GM12872 (cell line): ENCODE measurements at regions not wholly inside any gene's neighbourhood (a gene's known extent, or its start where the extent isn't known, plus 50 kb on each side); places are given as distances from the start of the nearest gene placed in this dataset.

Experiments used
- TF ChIP-seq, protein P1 (sequence below): IDR thresholded peaks from 3 replicates; pipeline ENCODE4 v1.5.1; 2011; ENCODE audit warnings: low read depth, mild to moderate bottlenecking, low read length, moderate library complexity; ENCODE audit not compliant: insufficient read depth

DNA sequence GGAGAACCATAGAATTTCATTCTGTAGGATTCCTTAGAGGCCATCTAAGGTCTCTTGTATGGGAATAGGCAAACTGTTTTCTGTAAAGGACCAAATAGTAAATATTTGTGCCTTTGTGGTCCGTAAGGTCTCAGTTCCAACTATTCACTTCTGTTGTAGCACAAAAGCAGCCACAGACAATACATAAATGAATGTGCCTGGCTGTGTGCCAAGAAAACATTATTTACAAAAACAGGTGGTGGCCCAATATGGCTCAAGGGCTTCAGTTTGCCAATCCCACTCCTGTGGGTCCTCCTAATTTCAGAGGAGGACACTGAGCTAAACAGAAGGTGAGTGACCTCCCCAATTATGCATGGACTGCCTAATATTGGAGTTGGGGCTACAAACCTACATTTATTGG lies 67.6 kb upstream of the EDEM3 start:
- TF ChIP-seq, protein P1, sequence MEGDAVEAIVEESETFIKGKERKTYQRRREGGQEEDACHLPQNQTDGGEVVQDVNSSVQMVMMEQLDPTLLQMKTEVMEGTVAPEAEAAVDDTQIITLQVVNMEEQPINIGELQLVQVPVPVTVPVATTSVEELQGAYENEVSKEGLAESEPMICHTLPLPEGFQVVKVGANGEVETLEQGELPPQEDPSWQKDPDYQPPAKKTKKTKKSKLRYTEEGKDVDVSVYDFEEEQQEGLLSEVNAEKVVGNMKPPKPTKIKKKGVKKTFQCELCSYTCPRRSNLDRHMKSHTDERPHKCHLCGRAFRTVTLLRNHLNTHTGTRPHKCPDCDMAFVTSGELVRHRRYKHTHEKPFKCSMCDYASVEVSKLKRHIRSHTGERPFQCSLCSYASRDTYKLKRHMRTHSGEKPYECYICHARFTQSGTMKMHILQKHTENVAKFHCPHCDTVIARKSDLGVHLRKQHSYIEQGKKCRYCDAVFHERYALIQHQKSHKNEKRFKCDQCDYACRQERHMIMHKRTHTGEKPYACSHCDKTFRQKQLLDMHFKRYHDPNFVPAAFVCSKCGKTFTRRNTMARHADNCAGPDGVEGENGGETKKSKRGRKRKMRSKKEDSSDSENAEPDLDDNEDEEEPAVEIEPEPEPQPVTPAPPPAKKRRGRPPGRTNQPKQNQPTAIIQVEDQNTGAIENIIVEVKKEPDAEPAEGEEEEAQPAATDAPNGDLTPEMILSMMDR = no peak

DNA sequence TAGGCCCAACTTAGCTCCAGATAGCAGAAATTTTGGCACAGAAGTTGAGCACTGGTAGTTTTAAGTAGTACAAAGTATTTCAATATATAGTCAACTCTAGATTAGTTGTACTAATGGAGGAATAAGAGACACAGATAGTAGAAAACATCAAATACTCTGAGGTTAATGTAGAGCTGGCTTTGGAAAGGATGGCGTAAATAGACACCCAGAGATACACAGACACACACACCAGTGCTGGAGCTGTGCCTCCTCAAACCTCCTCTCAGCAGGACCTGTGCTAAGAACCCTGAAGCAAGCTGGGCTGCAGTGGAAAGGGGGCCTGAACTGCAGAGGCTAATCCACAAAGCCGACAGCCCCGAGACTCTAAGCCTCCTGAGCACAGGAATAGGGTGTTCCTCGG lies 67.0 kb upstream of the EDEM3 start:
- TF ChIP-seq, protein P1 = no peak

DNA sequence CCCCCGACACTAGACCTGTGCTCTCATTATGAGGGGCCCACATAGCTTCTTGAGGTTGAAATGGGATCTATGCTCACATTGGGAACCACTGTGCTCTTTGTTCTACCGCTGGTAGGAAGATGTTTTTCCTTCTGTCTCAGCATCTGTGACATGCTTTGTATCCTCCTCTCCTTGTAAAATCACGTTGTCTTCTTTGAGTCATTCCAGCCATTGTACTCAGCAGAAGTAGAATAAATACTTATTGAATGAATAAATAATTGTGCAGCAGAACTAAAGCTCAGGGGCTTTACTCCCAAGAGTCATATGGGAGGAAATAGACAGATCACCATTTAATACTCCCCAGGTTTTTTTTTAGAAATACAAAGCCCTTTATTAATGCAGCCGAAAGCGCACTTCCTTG lies 66.3 kb upstream of the EDEM3 start:
- TF ChIP-seq, protein P1 = no peak

DNA sequence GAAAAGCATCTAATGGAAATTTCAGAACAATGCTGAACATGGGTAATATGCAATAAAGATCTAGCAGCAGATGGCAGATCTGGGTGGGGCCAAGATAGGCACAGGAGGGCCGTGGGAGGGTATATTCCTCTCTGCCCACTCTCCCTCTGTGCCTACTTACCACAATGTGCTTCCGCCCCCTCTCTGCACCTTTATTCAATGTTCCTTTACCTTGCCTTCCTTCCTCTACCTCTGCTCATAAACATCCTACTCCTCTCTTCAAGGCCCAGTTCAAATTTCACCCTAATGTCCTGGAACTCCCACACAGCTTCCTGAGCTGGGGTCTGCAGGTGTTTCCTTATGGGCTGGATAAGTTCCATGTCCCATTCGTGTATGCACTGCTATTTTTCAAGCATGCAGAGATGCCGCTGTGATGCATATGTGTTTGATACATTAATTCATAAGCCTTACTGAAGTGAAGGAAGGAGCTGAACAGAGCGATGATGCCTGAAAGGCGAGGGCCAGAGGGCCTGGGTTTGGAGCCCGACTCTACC lies 65.6 kb upstream of the EDEM3 start:
- TF ChIP-seq, protein P1 = no peak

DNA sequence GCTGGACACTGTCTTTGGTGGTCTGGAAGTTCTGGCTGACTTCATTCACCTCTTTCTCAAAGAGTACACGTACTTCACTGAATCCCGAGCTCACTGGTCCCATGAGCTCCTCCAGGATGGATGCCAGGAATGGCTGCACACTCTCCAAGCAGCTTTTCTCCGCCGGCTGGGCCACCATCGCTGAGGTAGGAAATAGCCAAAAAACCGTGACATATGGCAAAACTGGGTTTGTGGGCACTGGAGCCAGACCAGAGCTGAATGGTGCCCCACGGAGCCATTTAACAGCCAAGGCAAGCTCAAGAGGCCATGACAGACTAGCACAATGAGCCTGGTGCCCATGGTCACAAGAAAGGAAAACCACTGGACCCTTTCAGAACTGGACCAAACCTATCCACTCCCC lies 64.0 kb upstream of the EDEM3 start:
- TF ChIP-seq, protein P1 = no peak

DNA sequence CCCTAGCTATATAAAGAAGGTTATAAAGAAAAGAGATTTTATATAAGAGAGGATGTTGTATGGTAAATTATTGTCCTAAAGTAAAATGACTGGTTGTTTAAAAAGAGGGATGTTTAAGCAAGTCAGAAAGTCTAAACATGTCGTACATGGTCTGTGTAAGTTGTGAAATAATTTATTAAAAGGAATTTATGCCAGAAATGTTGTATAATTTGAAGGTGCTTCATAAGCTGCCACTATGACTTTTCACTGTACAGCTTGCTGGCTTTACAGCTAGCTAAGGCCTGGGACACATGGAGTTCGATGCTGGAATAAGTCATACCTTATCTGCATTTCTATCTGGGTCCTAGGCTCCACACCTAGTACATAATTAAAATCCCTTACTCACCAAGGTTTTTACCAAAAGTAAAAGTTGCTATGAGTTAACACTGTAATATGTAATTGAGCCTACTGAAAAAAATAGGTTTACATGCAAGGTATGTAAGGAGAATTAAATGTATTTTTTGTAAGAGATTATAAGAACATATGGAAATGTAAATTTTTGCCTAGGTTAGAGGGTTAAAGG lies 59.0 kb upstream of the EDEM3 start:
- TF ChIP-seq, protein P1 = no peak

DNA sequence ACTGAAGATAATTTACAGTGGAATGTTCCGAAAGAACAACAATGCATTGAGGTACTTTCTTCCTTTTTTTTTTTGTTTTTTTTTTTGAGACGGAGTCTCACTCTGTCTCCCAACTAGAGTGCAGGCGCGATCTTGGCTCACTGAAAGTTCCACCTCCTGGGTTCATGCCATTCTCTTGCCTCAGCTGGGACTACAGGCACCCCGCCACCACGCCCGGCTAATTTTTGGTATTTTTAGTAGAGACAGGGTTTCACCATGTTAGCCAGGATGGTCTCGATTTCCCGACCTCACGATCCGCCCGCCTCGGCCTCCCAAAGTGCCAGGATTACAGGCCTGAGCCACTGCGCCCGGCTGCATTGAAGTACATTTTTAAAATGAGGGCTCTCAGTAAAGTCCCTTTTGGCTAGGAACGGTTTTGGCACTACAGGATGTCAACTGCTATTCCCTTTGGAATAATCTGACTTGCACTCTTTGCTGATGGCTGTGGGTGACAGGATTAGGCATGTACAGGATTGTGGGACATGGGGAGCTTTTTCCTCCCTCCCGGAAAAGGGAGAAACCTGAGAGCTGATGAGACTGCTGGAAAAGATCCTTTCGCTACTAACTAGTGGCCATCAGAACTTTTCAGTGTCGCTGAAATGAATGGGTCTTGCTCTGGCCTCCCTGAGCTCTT lies 56.9 kb upstream of the EDEM3 start:
- TF ChIP-seq, protein P1 = no peak
